Retina (tissue), 1 donor: ENCODE measurements at regions not wholly inside any gene's neighbourhood (a gene's known extent, or its start where the extent isn't known, plus 50 kb on each side); places are given as distances from the start of the nearest gene placed in this dataset.

ENCODE experiments used
- DNase-seq: peaks from one replicate; pipeline ENCODE4 v3.0.0-alpha.2; 2016

- peak; percentile 73 for DNase-seq
Observed at GRCh38 chr15:69530991-69531664, 78.5 kb downstream of the RPLP1 start.

DNA sequence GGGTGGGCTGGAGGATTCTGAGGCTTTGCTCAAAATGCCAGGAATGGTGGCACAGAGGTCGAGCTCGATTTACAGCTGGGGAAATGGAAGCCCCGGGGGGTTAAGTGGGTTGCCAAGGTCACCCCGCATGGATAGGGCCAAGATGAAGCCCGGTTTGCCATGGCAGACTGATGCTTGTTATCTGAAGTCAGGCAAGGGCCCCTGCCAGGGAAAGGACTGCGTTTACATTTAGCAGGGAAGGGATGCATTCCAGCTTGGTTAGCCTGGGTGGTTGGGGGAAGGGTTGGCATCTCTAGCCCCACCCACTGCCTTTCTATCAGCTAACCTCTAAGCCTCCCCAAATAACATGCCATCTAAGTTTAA, 79.0 kb downstream of the RPLP1 start:
- DNase-seq, result no peak

DNA sequence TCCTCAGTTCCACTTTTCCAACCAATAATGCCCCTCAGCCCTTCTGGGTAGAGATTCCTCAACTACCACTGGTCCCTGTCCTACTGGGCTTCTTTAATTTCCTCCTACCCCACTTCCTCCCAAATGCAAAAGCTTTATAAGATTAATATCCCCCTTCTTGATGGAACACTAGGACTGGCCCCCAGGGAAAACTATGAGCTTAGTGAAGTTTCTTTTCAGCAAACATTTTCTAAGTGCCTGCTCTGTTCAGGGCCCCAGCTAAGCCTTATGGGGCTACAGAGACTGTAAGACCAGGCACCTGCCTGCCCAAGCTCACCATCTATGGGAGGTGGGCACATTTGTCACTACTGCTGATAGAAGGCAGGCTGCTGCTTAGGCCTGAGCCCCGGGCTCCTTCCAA, 79.4 kb downstream of the RPLP1 start:
- DNase-seq, result no peak

- DNase-seq, result no peak
Observed at GRCh38 chr15:69532856-69533255, 80.2 kb downstream of the RPLP1 start.

DNA sequence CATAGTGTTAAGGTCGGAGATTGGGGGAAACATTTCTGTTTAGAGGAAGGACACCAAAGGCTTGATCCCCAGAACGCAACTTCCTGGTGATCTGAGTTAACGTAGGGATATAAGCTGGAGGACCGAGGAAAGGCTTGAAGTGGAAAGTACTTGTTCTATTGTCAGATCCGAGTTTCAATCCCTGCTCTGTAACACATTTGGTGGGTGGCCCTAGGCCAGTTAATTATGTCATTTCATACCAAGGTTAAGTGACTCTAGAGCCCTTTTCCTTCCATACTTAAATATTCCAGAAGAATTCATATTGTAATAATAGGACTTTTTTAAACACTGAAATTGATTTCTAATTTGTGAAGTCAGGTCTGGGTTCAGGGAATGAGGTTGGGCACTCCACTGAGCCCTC, 80.9 kb downstream of the RPLP1 start:
- no peak for DNase-seq

DNA sequence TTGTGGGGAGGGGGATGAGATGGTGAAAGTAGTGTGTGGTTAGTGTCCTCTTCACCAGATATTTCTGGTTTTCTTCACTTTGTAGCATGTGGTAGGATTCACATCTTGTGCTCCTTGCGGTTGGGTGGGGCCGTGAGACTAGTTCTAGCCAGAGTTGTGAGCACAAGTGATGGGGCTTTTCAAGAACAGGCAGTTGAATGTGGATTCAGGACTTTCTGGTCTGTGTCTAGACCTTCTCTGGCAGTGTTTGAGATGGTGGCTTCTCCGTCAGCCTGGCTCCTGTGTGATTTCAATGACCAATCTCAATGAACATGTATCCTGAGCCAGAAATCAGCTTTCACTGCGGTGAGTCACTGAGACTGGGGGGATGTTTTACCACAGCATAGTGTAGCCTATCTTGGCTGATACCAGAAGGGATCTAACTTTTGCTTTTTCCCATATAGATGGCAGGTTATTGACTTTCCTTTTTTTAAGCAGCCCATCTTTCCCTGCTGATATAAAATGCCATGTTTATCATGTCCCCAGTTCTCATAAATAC, 82.6 kb downstream of the RPLP1 start:
- DNase-seq, result no peak

GRCh38 chr15:69535998-69536397, 83.4 kb downstream of the RPLP1 start:
- no peak for DNase-seq

GRCh38 chr15:69536726-69537512, 84.3 kb downstream of the RPLP1 start:
- DNase-seq, result no peak

- no peak for DNase-seq
Observed at GRCh38 chr15:69537901-69538300, 85.3 kb downstream of the RPLP1 start.

DNA sequence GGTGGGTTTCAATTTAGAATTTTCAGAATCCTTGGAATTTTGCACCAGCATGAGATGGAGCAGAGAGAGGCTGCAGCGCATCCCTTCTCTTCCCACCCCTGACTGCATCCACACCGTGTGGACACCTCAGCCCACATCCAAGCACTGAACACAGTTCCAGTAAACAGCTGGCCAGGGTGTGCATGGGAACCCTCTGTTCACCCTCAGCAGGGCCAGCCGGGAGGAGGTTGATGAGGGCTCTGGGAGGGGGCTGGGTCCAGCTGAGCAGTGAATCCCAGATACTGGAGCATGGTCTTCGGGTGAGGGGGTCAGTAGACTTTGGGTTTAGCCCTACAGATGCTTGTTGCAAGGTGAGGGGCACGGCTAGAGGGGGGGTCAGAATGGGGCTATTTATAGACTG, 85.8 kb downstream of the RPLP1 start:
- no peak for DNase-seq

DNA sequence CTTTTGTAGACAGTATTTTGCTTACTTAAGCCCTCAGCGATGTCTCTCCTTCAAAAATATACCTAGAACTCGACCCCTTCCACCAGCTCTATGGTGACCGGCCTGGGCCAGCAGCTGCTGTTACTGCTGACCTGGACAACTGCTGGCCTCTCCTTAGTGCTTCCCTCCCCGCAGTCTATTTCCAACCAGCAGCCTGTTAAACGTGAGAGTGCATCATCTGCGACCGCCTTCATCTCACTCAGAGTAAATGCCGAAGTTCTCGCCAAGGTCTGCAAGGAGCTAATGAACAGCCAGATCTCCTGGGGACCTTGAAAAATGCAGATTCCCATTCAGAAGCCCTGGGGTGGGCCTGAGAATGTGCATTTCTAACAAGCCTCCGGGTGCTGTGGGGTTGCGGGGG, 86.7 kb downstream of the RPLP1 start:
- no peak for DNase-seq

DNA sequence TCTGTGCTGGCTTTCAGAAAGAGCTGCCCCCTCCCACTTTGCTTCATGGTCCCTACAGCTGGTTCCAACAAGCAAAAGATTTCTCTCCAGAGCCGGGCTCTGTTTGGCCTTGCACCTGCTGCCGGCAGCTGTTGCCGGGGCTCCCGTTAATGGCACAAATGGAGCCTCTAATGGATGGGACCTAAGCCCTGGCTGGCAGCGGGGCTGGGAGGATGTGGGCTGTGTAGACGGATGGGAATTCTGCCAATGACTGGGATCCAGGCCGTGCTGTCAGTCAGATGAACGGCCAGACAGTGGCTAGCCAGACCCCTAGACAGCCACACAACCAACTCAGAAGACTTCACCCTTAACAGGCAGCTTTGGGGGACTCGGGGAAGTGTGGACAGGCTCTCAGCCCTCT, 88.0 kb downstream of the RPLP1 start:
- DNase-seq, result no peak

- DNase-seq, result no peak
Observed at GRCh38 chr15:69542028-69542427, 89.4 kb downstream of the RPLP1 start.

GRCh38 chr15:69543681-69544364, 91.2 kb downstream of the RPLP1 start:
- DNase-seq, result no peak

DNA sequence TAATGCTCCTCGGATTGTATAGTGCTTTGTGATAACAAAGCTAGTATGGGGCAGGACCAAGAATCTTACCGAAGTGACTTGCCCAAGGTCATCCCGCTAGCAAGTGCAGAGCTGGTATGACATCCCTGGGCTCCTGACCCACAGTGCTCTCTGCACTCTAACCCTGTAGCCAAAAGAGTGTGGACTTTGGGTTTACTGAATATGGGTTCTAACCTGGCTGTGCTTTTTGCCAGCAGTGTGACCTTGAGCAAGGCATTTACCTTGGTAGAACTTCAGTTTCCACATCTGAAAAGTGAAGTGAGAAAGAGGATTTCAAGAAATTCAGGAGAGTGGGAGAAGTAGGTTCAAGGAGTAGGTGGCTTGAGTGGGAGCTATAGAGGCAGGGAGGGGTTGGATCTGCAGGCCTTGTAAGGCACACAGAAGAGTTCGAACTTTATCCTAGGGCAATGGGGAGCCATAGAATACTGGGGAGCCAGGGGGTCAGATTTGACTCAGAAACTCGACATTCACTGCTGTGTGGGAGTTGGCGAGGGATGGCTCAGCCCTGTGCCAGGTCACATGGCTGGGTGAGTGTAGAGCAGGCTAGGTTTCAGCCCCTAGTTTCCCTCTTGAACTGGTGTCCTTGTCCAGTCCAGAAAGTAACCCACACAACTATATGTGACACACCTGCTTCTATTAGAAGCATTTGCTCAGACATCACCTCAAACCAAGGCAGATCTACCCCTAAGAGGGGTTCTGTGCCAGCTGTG, 91.9 kb downstream of the RPLP1 start:
- no peak for DNase-seq

DNA sequence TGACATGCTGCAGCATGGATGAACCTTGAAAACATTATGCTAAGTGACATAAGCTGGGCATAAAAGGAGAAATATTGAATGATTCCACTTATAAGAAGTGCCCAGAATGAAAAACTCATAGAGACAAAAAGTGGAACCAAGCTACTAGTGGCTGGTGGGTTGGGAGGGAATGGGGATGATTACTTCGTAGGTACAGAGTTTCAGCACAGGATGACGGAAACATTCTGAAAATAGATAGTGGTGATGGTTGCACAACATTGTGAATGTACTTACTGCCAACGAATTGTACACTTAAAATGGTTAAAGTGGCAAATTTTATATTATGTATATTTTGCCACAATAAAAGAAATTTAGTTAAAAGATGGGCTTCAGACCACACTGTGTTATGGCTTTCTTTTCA, 93.6 kb downstream of the RPLP1 start:
- no peak for DNase-seq

GRCh38 chr15:69548395-69549180, 96.0 kb downstream of the RPLP1 start:
- no peak for DNase-seq

DNA sequence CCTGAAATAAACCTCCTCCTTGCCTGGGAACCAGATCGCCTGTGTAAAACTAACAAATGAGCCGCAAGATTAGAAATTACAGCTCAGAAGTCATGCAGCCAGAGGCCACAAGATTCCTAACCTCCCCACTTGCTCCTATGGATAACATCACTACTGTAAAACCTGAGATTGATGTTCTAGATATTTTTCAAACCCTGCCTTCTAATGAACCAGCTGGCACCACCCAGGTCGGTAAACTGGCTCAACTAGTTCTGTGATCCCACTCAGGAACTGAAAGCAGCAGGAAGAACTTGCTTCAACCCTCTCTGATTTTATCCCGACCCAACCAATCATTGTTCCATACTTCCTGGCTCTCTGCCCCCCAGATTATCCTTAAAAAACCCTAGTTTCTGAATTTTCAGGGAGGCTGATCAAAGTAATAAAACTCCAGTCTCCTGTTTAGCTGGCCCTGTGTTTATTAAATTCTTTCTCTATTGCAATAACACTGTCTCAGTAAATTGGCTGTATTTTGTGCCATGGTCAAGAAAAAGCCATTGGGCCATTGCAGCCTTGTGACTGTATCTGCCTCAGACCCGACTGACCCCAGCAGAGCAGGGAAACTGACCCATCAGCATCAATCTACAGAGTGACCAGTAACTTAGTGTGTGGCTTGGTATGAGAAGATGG, 98.9 kb downstream of the RPLP1 start:
- no peak for DNase-seq

DNA sequence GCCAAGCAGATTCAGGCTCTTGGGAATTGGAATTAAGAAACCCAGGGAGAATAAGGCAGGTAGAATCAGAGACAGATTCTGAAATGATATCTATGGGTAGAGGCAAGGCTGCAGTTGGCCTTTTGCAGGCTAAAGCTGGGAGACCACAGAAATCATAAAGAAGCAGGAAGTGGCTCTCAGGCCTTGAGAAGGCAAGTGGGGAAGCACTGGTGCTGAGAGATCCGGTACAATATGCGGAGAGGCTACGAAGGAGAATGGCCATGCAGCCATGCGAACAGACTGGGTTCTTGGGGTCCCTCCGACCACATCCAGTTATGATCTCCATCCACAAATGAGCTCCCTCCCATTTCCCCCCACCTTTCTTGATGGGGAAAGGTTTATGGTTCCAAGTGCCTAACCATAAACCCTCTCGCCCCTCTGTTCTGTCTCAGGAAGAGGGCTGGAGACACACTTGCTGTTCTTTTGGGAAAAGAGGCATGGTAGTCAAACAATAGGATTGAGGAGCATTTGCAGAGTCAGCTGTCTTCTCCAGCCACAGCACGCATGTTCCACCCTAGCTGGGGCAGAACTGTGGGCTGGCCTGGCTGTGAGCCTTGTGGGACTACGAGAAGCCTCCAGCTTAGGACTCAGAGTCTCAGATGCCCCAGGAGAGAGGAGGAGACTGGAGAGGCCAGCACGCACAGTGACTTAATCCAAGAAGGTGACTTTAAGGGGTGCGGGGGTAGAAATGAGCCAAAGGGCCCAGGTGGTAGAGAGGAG, 99.6 kb downstream of the RPLP1 start:
- DNase-seq, result no peak

DNA sequence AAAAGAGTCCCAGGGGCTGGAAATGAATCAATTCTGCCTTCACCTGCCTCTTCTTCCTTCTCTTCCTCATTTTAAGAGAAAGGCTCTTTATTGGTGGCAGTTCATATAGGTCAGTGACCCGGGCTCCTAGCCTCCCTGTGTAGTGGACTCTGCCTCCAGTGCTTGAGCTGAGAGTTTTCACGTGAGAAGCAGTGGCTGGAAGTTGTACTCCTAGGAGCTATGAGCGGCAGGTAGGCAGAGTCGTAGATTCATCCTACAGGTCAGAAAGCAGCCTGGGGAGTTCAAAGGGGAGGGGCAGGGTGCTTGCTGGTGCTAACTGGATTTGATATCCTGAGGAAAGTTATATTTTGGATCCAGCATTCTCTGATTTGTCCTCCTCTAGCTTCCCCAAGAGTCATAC, 101.1 kb downstream of the RPLP1 start:
- no peak for DNase-seq
